ENCODE measurements at regions not wholly inside any gene's neighbourhood (a gene's known extent, or its start where the extent isn't known, plus 50 kb on each side); places are given as distances from the start of the nearest gene placed in this dataset.

GRCh38 chr5:159456722-159457465 lies 126.6 kb upstream of the IL12B start:
- no peak overlapping the region for H4K5ac ChIP-seq (ENCODE audit: low read length)
- no peak overlapping the region for H2BK15ac ChIP-seq (replicated peaks; ENCODE audit: low read depth)
- no peaks in the 10 kb centered on the region for H3K4me1 ChIP-seq (ENCODE audit: control insufficient read depth, low read depth, low read length)
- H3K4me2 ChIP-seq (ENCODE audit: low read length) = no peak overlapping the region
- no peak overlapping the region for H3K9ac ChIP-seq (ENCODE audit: low read length)
- no peaks in the 10 kb centered on the region for H3K27me3 ChIP-seq (ENCODE audit: insufficient read depth, low read length, poor library complexity)
- no peak overlapping the region for H2BK120ac ChIP-seq (ENCODE audit: low read depth, low read length)
- H3K79me2 ChIP-seq (ENCODE audit: control insufficient read depth, insufficient read depth, low read length) = no peaks in the 10 kb centered on the region
- no peak overlapping the region for H3K4me3 ChIP-seq (ENCODE audit: low read length)
- H3K56ac ChIP-seq (ENCODE audit: low read length) = no peak overlapping the region
- DNase-seq = peak; percentile 56
- no peak overlapping the region for H3K4ac ChIP-seq (ENCODE audit: low read depth, low read length)
- H3K36me3 ChIP-seq (ENCODE audit: control insufficient read depth, insufficient read depth, low read length) = no peaks in the 10 kb centered on the region
- no peaks in the 10 kb centered on the region for H3K79me1 ChIP-seq (ENCODE audit: low read length)
- H3K23ac ChIP-seq (ENCODE audit: low read length) = no peak overlapping the region
- H2BK5ac ChIP-seq (ENCODE audit: low read length) = no peak overlapping the region
- H2AK5ac ChIP-seq (ENCODE audit: low read length) = no peak overlapping the region
- H3K27ac ChIP-seq (ENCODE audit: low read depth, low read length) = no peak overlapping the region
- H3K18ac ChIP-seq (ENCODE audit: low read length) = no peak overlapping the region
- H4K8ac ChIP-seq (ENCODE audit: low read depth, low read length) = no peak overlapping the region

GRCh38 chr5:159458217-159458711 lies 128.0 kb upstream of the IL12B start:
- no CpG with 5 or more reads among the region's 4 CpGs for WGBS (ENCODE audit: extremely low coverage, insufficient coverage, low lambda C conversion rate)

GRCh38 chr5:159459132-159459627 lies 128.9 kb upstream of the IL12B start:
- Histone ChIP-seq H2BK120ac (ENCODE audit: low read depth, low read length) (no peak overlapping the region), H3K79me1 (ENCODE audit: low read length) (no peaks in the 10 kb centered on the region), H4K8ac (ENCODE audit: low read depth, low read length) (no peak overlapping the region), H3K18ac (ENCODE audit: low read length) (no peak overlapping the region), H3K9ac (ENCODE audit: low read length) (no peak overlapping the region), H2BK5ac (ENCODE audit: low read length) (no peak overlapping the region), H3K4me1 (ENCODE audit: control insufficient read depth, low read depth, low read length) (peaks cover 2% of the 10 kb centered on the region), H3K4ac (ENCODE audit: low read depth, low read length) (no peak overlapping the region), H3K4me2 (ENCODE audit: low read length) (no peak overlapping the region), H3K79me2 (ENCODE audit: control insufficient read depth, insufficient read depth, low read length) (no peaks in the 10 kb centered on the region), H2AK5ac (ENCODE audit: low read length) (no peak overlapping the region), H3K36me3 (ENCODE audit: control insufficient read depth, insufficient read depth, low read length) (no peaks in the 10 kb centered on the region), H3K4me3 (ENCODE audit: low read length) (no peak overlapping the region), H4K5ac (ENCODE audit: low read length) (no peak overlapping the region), H3K56ac (ENCODE audit: low read length) (no peak overlapping the region), H3K23ac (ENCODE audit: low read length) (no peak overlapping the region), H3K27ac (ENCODE audit: low read depth, low read length) (no peak overlapping the region), H2BK15ac (replicated peaks; ENCODE audit: low read depth) (no peak overlapping the region), H3K27me3 (ENCODE audit: insufficient read depth, low read length, poor library complexity) (no peaks in the 10 kb centered on the region)
- DNase-seq = no peak
- no CpG with 5 or more reads among the region's 2 CpGs for WGBS (ENCODE audit: extremely low coverage, insufficient coverage, low lambda C conversion rate)

More at GRCh38 chr5:159458217-159458711, 128.0 kb upstream of the IL12B start:
- Histone ChIP-seq H3K4me1 (ENCODE audit: control insufficient read depth, low read depth, low read length) (no peaks in the 10 kb centered on the region), H3K79me1 (ENCODE audit: low read length) (no peaks in the 10 kb centered on the region), H3K18ac (ENCODE audit: low read length) (no peak overlapping the region), H2BK15ac (replicated peaks; ENCODE audit: low read depth) (no peak overlapping the region), H3K27ac (ENCODE audit: low read depth, low read length) (no peak overlapping the region), H2AK5ac (ENCODE audit: low read length) (no peak overlapping the region), H3K4ac (ENCODE audit: low read depth, low read length) (no peak overlapping the region), H4K8ac (ENCODE audit: low read depth, low read length) (no peak overlapping the region), H3K27me3 (ENCODE audit: insufficient read depth, low read length, poor library complexity) (no peaks in the 10 kb centered on the region), H4K5ac (ENCODE audit: low read length) (no peak overlapping the region), H2BK120ac (ENCODE audit: low read depth, low read length) (no peak overlapping the region), H3K56ac (ENCODE audit: low read length) (no peak overlapping the region), H3K4me2 (ENCODE audit: low read length) (no peak overlapping the region), H3K36me3 (ENCODE audit: control insufficient read depth, insufficient read depth, low read length) (no peaks in the 10 kb centered on the region), H3K23ac (ENCODE audit: low read length) (no peak overlapping the region), H2BK5ac (ENCODE audit: low read length) (no peak overlapping the region), H3K79me2 (ENCODE audit: control insufficient read depth, insufficient read depth, low read length) (no peaks in the 10 kb centered on the region), H3K4me3 (ENCODE audit: low read length) (no peak overlapping the region), H3K9ac (ENCODE audit: low read length) (no peak overlapping the region)
- no peak for DNase-seq

GRCh38 chr5:159459951-159460538 lies 129.8 kb upstream of the IL12B start:
- no peak overlapping the region for H2BK120ac ChIP-seq (ENCODE audit: low read depth, low read length)
- H4K8ac ChIP-seq (ENCODE audit: low read depth, low read length) = no peak overlapping the region
- no peak overlapping the region for H3K9ac ChIP-seq (ENCODE audit: low read length)
- no peak overlapping the region for H3K56ac ChIP-seq (ENCODE audit: low read length)
- no peak overlapping the region for H3K23ac ChIP-seq (ENCODE audit: low read length)
- H2BK15ac ChIP-seq (replicated peaks; ENCODE audit: low read depth) = no peak overlapping the region
- H3K79me1 ChIP-seq (ENCODE audit: low read length) = no peaks in the 10 kb centered on the region
- WGBS (ENCODE audit: extremely low coverage, insufficient coverage, low lambda C conversion rate) = no CpG with 5 or more reads among the region's 3 CpGs
- H2AK5ac ChIP-seq (ENCODE audit: low read length) = no peak overlapping the region
- H3K4me1 ChIP-seq (ENCODE audit: control insufficient read depth, low read depth, low read length) = peaks cover 2% of the 10 kb centered on the region
- H4K5ac ChIP-seq (ENCODE audit: low read length) = no peak overlapping the region
- H3K79me2 ChIP-seq (ENCODE audit: control insufficient read depth, insufficient read depth, low read length) = no peaks in the 10 kb centered on the region
- no peak overlapping the region for H3K4me2 ChIP-seq (ENCODE audit: low read length)
- H3K4me3 ChIP-seq (ENCODE audit: low read length) = no peak overlapping the region
- no peak for DNase-seq
- no peak overlapping the region for H3K27ac ChIP-seq (ENCODE audit: low read depth, low read length)
- no peaks in the 10 kb centered on the region for H3K27me3 ChIP-seq (ENCODE audit: insufficient read depth, low read length, poor library complexity)
- H3K4ac ChIP-seq (ENCODE audit: low read depth, low read length) = no peak overlapping the region
- H3K36me3 ChIP-seq (ENCODE audit: control insufficient read depth, insufficient read depth, low read length) = no peaks in the 10 kb centered on the region
- H3K18ac ChIP-seq (ENCODE audit: low read length) = no peak overlapping the region
- H2BK5ac ChIP-seq (ENCODE audit: low read length) = no peak overlapping the region

- no peak overlapping the region for H2BK120ac ChIP-seq (ENCODE audit: low read depth, low read length)
- no peaks in the 10 kb centered on the region for H3K36me3 ChIP-seq (ENCODE audit: control insufficient read depth, insufficient read depth, low read length)
- no peak overlapping the region for H3K4me2 ChIP-seq (ENCODE audit: low read length)
- H3K56ac ChIP-seq (ENCODE audit: low read length) = no peak overlapping the region
- no peak overlapping the region for H3K4ac ChIP-seq (ENCODE audit: low read depth, low read length)
- H3K4me1 ChIP-seq (ENCODE audit: control insufficient read depth, low read depth, low read length) = peaks cover 2% of the 10 kb centered on the region
- no peaks in the 10 kb centered on the region for H3K27me3 ChIP-seq (ENCODE audit: insufficient read depth, low read length, poor library complexity)
- H4K5ac ChIP-seq (ENCODE audit: low read length) = no peak overlapping the region
- DNase-seq = peak; percentile 73
- H3K18ac ChIP-seq (ENCODE audit: low read length) = no peak overlapping the region
- no peak overlapping the region for H2BK15ac ChIP-seq (replicated peaks; ENCODE audit: low read depth)
- no peak overlapping the region for H3K23ac ChIP-seq (ENCODE audit: low read length)
- no peak overlapping the region for H3K4me3 ChIP-seq (ENCODE audit: low read length)
- no peak overlapping the region for H2BK5ac ChIP-seq (ENCODE audit: low read length)
- H2AK5ac ChIP-seq (ENCODE audit: low read length) = no peak overlapping the region
- H3K79me1 ChIP-seq (ENCODE audit: low read length) = no peaks in the 10 kb centered on the region
- H3K9ac ChIP-seq (ENCODE audit: low read length) = no peak overlapping the region
- WGBS (ENCODE audit: extremely low coverage, insufficient coverage, low lambda C conversion rate) = no CpG with 5 or more reads among the region's 1 CpG
- H4K8ac ChIP-seq (ENCODE audit: low read depth, low read length) = no peak overlapping the region
- H3K27ac ChIP-seq (ENCODE audit: low read depth, low read length) = no peak overlapping the region
- H3K79me2 ChIP-seq (ENCODE audit: control insufficient read depth, insufficient read depth, low read length) = no peaks in the 10 kb centered on the region
These were observed 133.5 kb upstream of the IL12B start for GRCh38 chr5:159463590-159464321.
